CD4-positive, alpha-beta memory T cell (primary cell): ENCODE measurements at regions not wholly inside any gene's neighbourhood (a gene's known extent, or its start where the extent isn't known, plus 50 kb on each side); places are given as distances from the start of the nearest gene placed in this dataset.

Experiments used
- CTCF ChIA-PET: fragments of 350-600 bp; sonication (Branson Sonifier 250); formaldehyde crosslinking; loops from one replicate; lab custom pipeline; 2021; ENCODE audit warnings: inconsistent platforms; ENCODE audit not compliant: partially characterized antibody; lab: Charles Lee
- POLR2A ChIA-PET: fragments of 350-600 bp; sonication (Branson Sonifier 250); formaldehyde crosslinking; loops from one replicate; lab custom pipeline; 2021; ENCODE audit not compliant: partially characterized antibody; lab: Charles Lee
- DNase-seq, 5 donors: peaks; one replicate each; pipeline versions ENCODE4 v3.0.0 to v3.0.0-alpha.2; 2020 to 2022; ENCODE audit warnings: mixed read lengths in 1 of 5
- H3K27ac ChIP-seq: one replicate; pipeline ENCODE4 v1.7.0; 2013; ENCODE audit warnings: low read depth, low read length
- H3K27me3 ChIP-seq: 2 replicates; pipeline ENCODE4 v1.7.0; 2013; ENCODE audit warnings: mild to moderate bottlenecking, low read length, moderate library complexity; ENCODE audit not compliant: insufficient read depth
- H3K36me3 ChIP-seq: 2 replicates; pipeline ENCODE4 v1.7.0; 2013; ENCODE audit warnings: mild to moderate bottlenecking, low read length, moderate library complexity; ENCODE audit not compliant: insufficient read depth
- H3K4me1 ChIP-seq: 2 replicates; pipeline ENCODE4 v1.7.0; 2013; ENCODE audit warnings: mild to moderate bottlenecking, low read length, moderate library complexity; ENCODE audit not compliant: insufficient read depth
- H3K4me3 ChIP-seq, 2 donors: one replicate each; pipeline ENCODE4 v1.7.0; 2013; ENCODE audit warnings: low read length in 2 of 2, mild to moderate bottlenecking in 1 of 2
- H3K9me3 ChIP-seq, 2 donors: one replicate each; pipeline ENCODE4 v1.7.0; 2013; ENCODE audit warnings: low read length in 2 of 2, control low read depth in 1 of 2; ENCODE audit not compliant: control insufficient read depth in 1 of 2
- H3K27ac Mint-ChIP-seq, 7 donors: one replicate each; pipeline ENCODE4 v1.8.0; 2020 to 2021; ENCODE audit warnings: mixed read lengths in 7 of 7, mild to moderate bottlenecking in 6 of 7, inconsistent platforms in 3 of 7, moderate library complexity in 3 of 7
- H3K27me3 Mint-ChIP-seq, 2 donors: one replicate each; pipeline ENCODE4 v1.8.0; 2020 to 2021; ENCODE audit warnings: mixed read lengths in 2 of 2
- H3K36me3 Mint-ChIP-seq, 2 donors: one replicate each; pipeline ENCODE4 v1.8.0; 2020 to 2021; ENCODE audit warnings: mixed read lengths in 2 of 2, inconsistent platforms in 1 of 2, mild to moderate bottlenecking in 1 of 2
- H3K4me1 Mint-ChIP-seq, 4 donors: one replicate each; pipeline ENCODE4 v1.8.0; 2020 to 2021; ENCODE audit warnings: mixed read lengths in 4 of 4, mild to moderate bottlenecking in 1 of 4
- H3K4me3 Mint-ChIP-seq, 8 donors: one replicate each; pipeline ENCODE4 v1.8.0; 2020 to 2021; ENCODE audit warnings: mixed read lengths in 8 of 8, mild to moderate bottlenecking in 7 of 8, moderate library complexity in 6 of 8, inconsistent platforms in 3 of 8
- H3K9me3 Mint-ChIP-seq, 8 donors: one replicate each; pipeline ENCODE4 v1.8.0; 2020 to 2021; ENCODE audit warnings: mixed read lengths in 8 of 8, mild to moderate bottlenecking in 5 of 8, inconsistent platforms in 3 of 8, moderate library complexity in 1 of 8
- intact Hi-C: fragments of 100-400 bp; cut with micrococcal nuclease; formaldehyde crosslinking; loops from one replicate; pipeline ENCODE4 v1.15.1; 2023

DNA sequence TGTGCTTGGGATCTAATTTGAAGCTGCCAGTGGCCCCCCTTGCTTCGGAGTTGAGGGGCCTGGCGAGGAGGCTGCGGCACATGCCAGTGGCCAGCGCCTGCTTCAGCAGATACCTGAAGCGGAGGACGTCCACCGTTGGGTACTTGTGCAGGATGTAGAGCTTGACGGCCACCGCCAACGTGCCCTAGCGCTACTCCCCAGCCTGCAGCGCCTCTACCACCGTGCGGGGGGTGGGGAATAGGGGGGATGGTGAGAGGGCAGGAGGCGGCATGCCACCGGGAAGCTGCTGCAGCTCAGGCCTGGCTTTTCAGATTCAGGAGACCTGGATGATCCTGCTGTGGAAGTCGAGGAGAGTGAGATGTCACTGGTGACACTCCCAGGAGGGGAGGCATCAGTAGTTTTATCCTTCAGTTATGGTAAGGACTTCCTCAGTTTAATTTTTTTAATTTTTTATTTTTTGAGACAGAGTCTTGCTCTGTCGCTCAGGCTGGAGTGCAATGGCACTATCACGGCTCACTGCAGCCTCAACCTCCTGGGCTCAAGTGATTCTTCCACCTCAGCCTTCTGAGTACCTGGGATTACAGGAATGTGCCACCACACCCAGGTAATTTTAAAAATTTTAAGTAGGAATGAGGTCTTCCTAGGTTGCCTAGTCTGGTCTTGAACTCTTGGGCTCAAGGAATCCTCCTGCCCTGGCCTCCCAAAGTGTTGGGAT is 150.6 kb upstream of the FRMD4B start:
- no peak overlapping the region for H3K27ac ChIP-seq
- H3K9me3 ChIP-seq, result no peaks in the 10 kb centered on the region
- Mint-ChIP-seq H3K27ac (no peak overlapping the region), H3K4me3 (no peak overlapping the region), H3K27me3 (peaks cover 10 to 15% of the 10 kb centered on the region in 2 donors), H3K36me3 (no peaks in the 10 kb centered on the region), H3K9me3 (no peaks in the 10 kb centered on the region), H3K4me1 (peaks cover 1 to 8% (median 4%) of the 10 kb centered on the region in 4 donors)
- no peaks in the 10 kb centered on the region for H3K36me3 ChIP-seq
- intact Hi-C loops, result no loop called here
- POLR2A ChIA-PET, result no interaction called here
- CTCF ChIA-PET, result no interaction called here
- no peak overlapping the region for H3K4me3 ChIP-seq
- no peak for DNase-seq
- no peaks in the 10 kb centered on the region for H3K4me1 ChIP-seq
- no peaks in the 10 kb centered on the region for H3K27me3 ChIP-seq

DNA sequence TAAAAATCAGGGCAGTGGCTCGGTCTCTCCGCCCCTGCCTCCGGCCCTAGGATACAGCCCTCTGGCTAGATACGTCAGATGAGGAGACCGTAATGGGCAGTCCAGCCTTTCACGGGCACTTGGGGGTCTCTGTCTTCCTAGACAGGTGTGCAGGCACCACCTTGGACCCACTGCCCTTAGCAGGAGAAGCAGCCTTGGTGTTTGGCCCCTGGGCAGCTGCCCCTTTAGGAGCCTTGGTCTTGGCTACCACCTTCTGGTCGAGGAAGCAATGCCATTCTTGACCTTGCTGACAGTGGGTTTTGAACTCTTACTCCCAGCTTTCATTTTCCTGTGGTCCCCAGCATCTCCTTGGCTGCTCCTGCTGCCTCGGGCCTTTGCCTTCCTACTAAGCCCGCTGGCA is 149.7 kb upstream of the FRMD4B start:
- Histone ChIP-seq H3K9me3 (no peaks in the 10 kb centered on the region), H3K4me3 (no peak overlapping the region), H3K36me3 (no peaks in the 10 kb centered on the region), H3K27ac (no peak overlapping the region), H3K27me3 (no peaks in the 10 kb centered on the region), H3K4me1 (no peaks in the 10 kb centered on the region)
- Mint-ChIP-seq H3K36me3 (no peaks in the 10 kb centered on the region), H3K4me1 (peaks cover 0 to under 1% (median 0%) of the 10 kb centered on the region in 4 donors), H3K27ac (no peak overlapping the region), H3K9me3 (no peaks in the 10 kb centered on the region), H3K4me3 (no peak overlapping the region), H3K27me3 (peaks cover 1 to 9% of the 10 kb centered on the region in 2 donors)
- CTCF ChIA-PET, result no interaction called here
- POLR2A ChIA-PET, result no interaction called here
- no peak for DNase-seq
- intact Hi-C loops, result no loop called here

DNA sequence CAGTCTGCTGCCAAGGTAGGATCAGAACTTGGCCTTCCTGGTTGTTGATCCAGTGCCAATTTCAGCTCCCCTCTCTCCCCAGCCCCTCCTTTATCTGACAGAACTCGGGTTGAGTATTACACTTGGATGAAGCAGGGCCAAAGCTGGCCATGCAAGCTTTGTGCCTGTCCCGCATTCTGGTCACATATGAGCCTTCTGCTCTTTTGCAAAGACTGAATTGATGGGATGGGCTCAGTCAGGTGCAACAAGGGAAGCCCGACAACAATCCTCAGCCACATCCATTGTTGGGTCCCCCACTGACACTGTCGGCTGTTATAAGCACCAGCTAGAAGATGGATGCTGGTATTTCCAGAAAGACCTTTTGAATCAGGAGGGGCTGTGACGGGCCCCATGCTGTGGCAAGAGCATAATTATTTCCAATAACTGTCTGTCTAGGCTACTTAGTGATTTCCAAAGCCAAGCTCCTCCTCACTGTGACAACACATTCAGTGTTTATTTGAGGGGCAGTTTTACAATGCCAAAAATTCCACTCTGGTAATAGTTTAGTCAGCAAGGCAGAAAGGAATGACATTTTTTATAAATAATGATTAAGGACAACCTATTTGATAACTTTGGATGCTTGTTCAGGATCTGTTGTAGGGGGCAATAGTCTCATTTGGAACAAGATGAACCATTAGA is 146.8 kb upstream of the FRMD4B start:
- Histone ChIP-seq H3K4me3 (no peak overlapping the region), H3K4me1 (no peaks in the 10 kb centered on the region), H3K36me3 (no peaks in the 10 kb centered on the region), H3K9me3 (no peaks in the 10 kb centered on the region), H3K27ac (no peak overlapping the region), H3K27me3 (no peaks in the 10 kb centered on the region)
- Mint-ChIP-seq H3K4me3 (no peak overlapping the region), H3K4me1 (no peaks in the 10 kb centered on the region), H3K27me3 (peaks cover 0 to 3% of the 10 kb centered on the region in 2 donors), H3K27ac (no peak overlapping the region), H3K36me3 (no peaks in the 10 kb centered on the region), H3K9me3 (no peaks in the 10 kb centered on the region)
- POLR2A ChIA-PET, result no interaction called here
- intact Hi-C loops, result no loop called here
- CTCF ChIA-PET, result no interaction called here
- no peak for DNase-seq

DNA sequence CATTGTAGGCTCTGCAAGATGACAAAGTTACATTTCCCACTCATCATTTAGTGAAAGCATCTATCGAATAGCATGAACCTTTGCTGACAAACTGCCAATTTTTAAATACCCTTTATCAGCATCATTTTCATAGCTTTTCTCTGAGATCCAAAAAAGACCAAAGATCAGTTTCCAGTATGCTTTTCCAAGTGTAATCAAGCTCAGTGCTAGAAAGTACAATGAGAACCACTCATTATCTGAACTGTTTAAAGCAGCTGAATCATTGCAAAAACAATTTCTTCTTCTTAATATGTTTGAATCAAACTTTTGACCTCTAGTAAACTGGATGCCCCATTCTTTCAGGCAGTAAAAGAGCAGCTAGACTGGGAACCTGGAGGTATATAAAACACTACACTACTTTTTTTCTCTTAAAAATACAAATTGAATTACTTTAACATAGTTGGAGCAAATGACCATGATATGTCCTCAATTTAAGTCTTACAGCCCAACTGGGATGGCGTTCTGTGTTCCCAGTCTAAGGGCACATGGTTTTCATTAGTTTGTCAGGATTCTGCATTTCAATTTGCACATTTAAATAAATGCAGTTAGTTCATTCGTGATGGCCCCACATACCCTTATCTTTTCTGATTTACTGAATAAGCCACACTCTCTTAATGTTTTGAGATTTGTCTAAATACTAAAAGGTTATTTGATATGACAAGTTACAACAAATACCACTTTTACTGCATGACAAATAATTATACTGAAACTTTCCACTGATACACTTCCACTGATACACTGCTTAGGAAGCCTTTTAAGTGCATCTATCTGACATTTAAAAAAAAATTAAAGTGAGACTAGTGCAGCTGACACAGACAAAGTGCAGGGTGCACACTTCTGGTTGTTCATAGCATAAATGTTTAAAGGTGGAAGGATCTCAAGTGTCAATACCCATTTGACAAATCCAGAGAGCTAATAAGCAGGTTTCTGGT is 146.0 kb upstream of the FRMD4B start:
- Histone ChIP-seq H3K27me3 (no peaks in the 10 kb centered on the region), H3K27ac (no peak overlapping the region), H3K4me1 (no peaks in the 10 kb centered on the region), H3K36me3 (no peaks in the 10 kb centered on the region), H3K4me3 (no peak overlapping the region), H3K9me3 (no peaks in the 10 kb centered on the region)
- H3K4me3 Mint-ChIP-seq, result no peak overlapping the region
- no peaks in the 10 kb centered on the region for H3K9me3 Mint-ChIP-seq
- DNase-seq, result no peak
- H3K27me3 Mint-ChIP-seq, result peaks cover 0 to 3% of the 10 kb centered on the region in 2 donors
- intact Hi-C loops, result no loop called here
- no peaks in the 10 kb centered on the region for H3K4me1 Mint-ChIP-seq
- H3K27ac Mint-ChIP-seq, result no peak overlapping the region
- CTCF ChIA-PET, result no interaction called here
- no peaks in the 10 kb centered on the region for H3K36me3 Mint-ChIP-seq
- POLR2A ChIA-PET, result no interaction called here

DNA sequence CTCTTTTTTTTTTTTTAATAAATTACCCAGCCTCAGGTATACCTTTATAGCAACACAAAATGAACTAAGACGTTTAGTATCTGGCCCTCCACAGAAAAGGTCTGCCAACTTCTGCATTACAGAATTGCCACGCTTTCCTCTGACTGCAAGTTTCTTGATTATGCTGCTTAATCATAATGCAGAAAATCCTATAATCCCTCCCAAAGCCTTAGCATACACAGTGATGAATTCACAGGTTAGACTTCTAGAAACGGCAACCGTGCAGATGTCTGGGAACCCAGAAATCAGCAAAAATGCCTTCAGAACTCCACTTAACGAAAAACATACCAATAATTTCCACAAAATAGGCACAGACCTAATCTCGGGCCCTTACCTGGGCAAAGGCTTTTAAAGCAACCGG is 144.7 kb upstream of the FRMD4B start:
- Histone ChIP-seq H3K4me3 (no peak overlapping the region), H3K4me1 (no peaks in the 10 kb centered on the region), H3K27ac (no peak overlapping the region), H3K9me3 (no peaks in the 10 kb centered on the region), H3K27me3 (no peaks in the 10 kb centered on the region), H3K36me3 (no peaks in the 10 kb centered on the region)
- no peaks in the 10 kb centered on the region for H3K9me3 Mint-ChIP-seq
- H3K36me3 Mint-ChIP-seq, result no peaks in the 10 kb centered on the region
- POLR2A ChIA-PET, result no interaction called here
- DNase-seq, result no peak
- no peaks in the 10 kb centered on the region for H3K4me1 Mint-ChIP-seq
- no peak overlapping the region for H3K4me3 Mint-ChIP-seq
- CTCF ChIA-PET, result no interaction called here
- H3K27ac Mint-ChIP-seq, result no peak overlapping the region
- intact Hi-C loops, result no loop called here
- H3K27me3 Mint-ChIP-seq, result peaks cover 0 to 3% of the 10 kb centered on the region in 2 donors

DNA sequence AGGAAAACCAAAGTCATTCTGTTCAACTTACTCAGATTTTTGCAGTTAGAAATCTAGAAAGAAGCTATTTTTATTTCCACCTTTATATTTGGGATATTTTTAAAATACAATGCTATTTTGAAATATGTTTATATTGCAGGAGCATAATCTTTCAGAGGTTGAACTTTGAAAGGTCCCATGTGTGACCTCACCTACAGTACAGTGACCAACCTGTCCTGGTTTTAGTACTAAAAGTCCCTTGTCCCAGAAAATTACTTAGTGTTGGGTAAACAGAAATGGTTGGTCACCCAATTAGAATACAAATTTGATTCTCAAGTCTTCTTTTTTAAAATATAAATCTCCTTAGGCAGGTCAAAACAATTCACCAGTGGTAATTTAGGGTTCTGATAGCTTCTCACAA is 141.6 kb upstream of the FRMD4B start:
- Histone ChIP-seq H3K9me3 (no peaks in the 10 kb centered on the region), H3K27ac (no peak overlapping the region), H3K36me3 (no peaks in the 10 kb centered on the region), H3K4me3 (no peak overlapping the region), H3K27me3 (no peaks in the 10 kb centered on the region), H3K4me1 (no peaks in the 10 kb centered on the region)
- DNase-seq, result no peak
- no peak overlapping the region for H3K4me3 Mint-ChIP-seq
- H3K9me3 Mint-ChIP-seq, result peaks cover 0 to 8% (median 0%) of the 10 kb centered on the region in 8 donors
- no peaks in the 10 kb centered on the region for H3K4me1 Mint-ChIP-seq
- intact Hi-C loops, result no loop called here
- ChIA-PET CTCF (no interaction called here), POLR2A (no interaction called here)
- no peak overlapping the region for H3K27ac Mint-ChIP-seq
- peaks cover 0 to 3% of the 10 kb centered on the region in 2 donors for H3K27me3 Mint-ChIP-seq
- no peaks in the 10 kb centered on the region for H3K36me3 Mint-ChIP-seq

DNA sequence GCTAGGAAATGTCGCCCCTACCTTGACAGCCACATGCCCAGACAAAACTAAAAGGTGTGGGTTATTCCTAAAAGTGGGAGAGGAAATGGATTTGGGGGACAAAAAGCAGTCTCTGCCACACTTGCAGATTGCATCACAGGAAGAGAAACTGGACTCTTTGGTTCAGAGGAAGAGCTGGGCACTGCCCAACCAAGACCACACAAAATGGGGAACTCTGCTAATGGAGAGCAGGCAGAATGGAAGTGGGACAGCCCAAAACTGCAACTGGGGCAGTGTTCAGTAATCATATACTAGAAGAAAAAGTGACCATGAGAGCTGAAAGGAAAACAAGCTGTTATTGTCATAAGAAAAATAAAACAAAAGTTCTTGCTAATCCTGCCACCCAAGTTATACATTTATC is 138.9 kb upstream of the FRMD4B start:
- Histone ChIP-seq H3K36me3 (no peaks in the 10 kb centered on the region), H3K27me3 (no peaks in the 10 kb centered on the region), H3K4me3 (no peak overlapping the region), H3K27ac (no peak overlapping the region), H3K4me1 (no peaks in the 10 kb centered on the region), H3K9me3 (no peaks in the 10 kb centered on the region)
- Mint-ChIP-seq H3K4me1 (no peaks in the 10 kb centered on the region), H3K4me3 (no peak overlapping the region), H3K9me3 (peaks cover 0 to 8% (median 0%) of the 10 kb centered on the region in 8 donors), H3K36me3 (no peaks in the 10 kb centered on the region), H3K27ac (no peak overlapping the region), H3K27me3 (peaks cover 0 to 2% of the 10 kb centered on the region in 2 donors)
- DNase-seq, result no peak
- POLR2A ChIA-PET, result no interaction called here
- intact Hi-C loops, result no loop called here
- CTCF ChIA-PET, result interaction anchor here (0.9 kb wide), 1 partner anchor 9 kb away, joined by 3 read pairs; no protein-coding TSS in a partner anchor
